K562 (cell line): ENCODE measurements at regions not wholly inside any gene's neighbourhood (a gene's known extent, or its start where the extent isn't known, plus 50 kb on each side); places are given as distances from the start of the nearest gene placed in this dataset.

ENCODE experiments used
- ATAC-seq: fragments of 200-7000 bp; cut with Tn5 transposase; 3 replicates; pipeline ENCODE4 v1.9.1; 2020; ENCODE audit warnings: moderate library complexity
- BruUV-seq: library from RNA; stranded (reverse); fragments of 400-500 nt; replicated peaks from 2 replicates; lab custom pipeline; 2021; lab: Mats Ljungman, UMichigan
- CTCF ChIA-PET: fragments of 300-600 bp; formaldehyde crosslinking; extraction: SDS; loops from one replicate; lab custom pipeline; 2021; ENCODE audit warnings: low intra/inter-chr PET ratio; lab: Yijun Ruan, JAX
- POLR2A ChIA-PET: fragments of 300-600, 350-650 bp; sonication (Branson Sonifier 250); formaldehyde crosslinking; extraction: SDS; loops from one replicate; lab custom pipeline; 2021; ENCODE audit warnings: antibody characterized with exemption, inconsistent platforms; lab: Yijun Ruan, JAX
- DNase-seq, 4 experiments: peaks; one replicate each; pipeline versions ENCODE4 v3.0.0 to v3.0.0-alpha.2; 2011 to 2018; ENCODE audit warnings: low spot score in 3 of 4, mixed read lengths in 3 of 4; ENCODE audit errors: extremely low read depth in 1 of 4
- FAIRE-seq: peaks from 2 replicates; lab custom pipeline; 2011; peaks lifted over from hg19 to GRCh38; lab: Jason Lieb, UNC
- H2AFZ ChIP-seq: 2 replicates; pipeline ENCODE4 v1.6.0; 2011; ENCODE audit warnings: low read depth, low read length, control low read depth, inconsistent platforms
- H3K27ac ChIP-seq: fragments of 200-600 bp; 3 replicates; pipeline ENCODE4 v1.8.0; 2011; ENCODE audit warnings: low read depth, mild to moderate bottlenecking, control low read depth, inconsistent platforms, low read length, moderate library complexity, mixed read lengths; ENCODE audit errors: extremely low read depth
- H3K27me3 ChIP-seq, 2 experiments: fragments of 300-600 bp in 1 of 2; 2 replicates in 1 of 2; 3 replicates in 1 of 2; pipeline versions ENCODE4 v1.6.0 to v1.8.0; 2011; ENCODE audit warnings: inconsistent platforms in 2 of 2, low read length in 2 of 2, mild to moderate bottlenecking in 1 of 2, mixed read lengths in 1 of 2, moderate library complexity in 1 of 2; ENCODE audit not compliant: control insufficient read depth in 2 of 2, insufficient read depth in 2 of 2
- H3K36me3 ChIP-seq: fragments of 300-600 bp; 3 replicates; pipeline ENCODE4 v1.8.0; 2011; ENCODE audit warnings: mild to moderate bottlenecking, low read length, inconsistent platforms; ENCODE audit not compliant: control insufficient read depth, insufficient read depth
- H3K4me1 ChIP-seq, 2 experiments: fragments of 200-600 bp in 1 of 2; replicated peaks in 1 of 2; 2 replicates in 1 of 2; 3 replicates in 1 of 2; pipeline versions ENCODE4 v1.5.1 to v1.8.0; 2011; ENCODE audit warnings: inconsistent platforms in 2 of 2, low read length in 2 of 2, mild to moderate bottlenecking in 1 of 2, mixed read lengths in 1 of 2, moderate library complexity in 1 of 2; ENCODE audit not compliant: control insufficient read depth in 2 of 2, insufficient read depth in 2 of 2
- H3K4me2 ChIP-seq: 2 replicates; pipeline ENCODE4 v1.6.1; 2011; ENCODE audit warnings: low read length, control low read depth, inconsistent platforms, mixed read lengths; ENCODE audit not compliant: insufficient read depth
- H3K4me3 ChIP-seq: fragments of 200-600 bp; sonication (generic), shearing (Covaris generic); 2 replicates; pipeline ENCODE4 v1.5.1; 2016; ENCODE audit warnings: control low read depth, inconsistent platforms
- H3K79me2 ChIP-seq: fragments of 200-600 bp; 3 replicates; pipeline ENCODE4 v1.8.0; 2011; ENCODE audit warnings: low read length, inconsistent platforms; ENCODE audit not compliant: control insufficient read depth, insufficient read depth
- H3K9ac ChIP-seq, 2 experiments: 2 replicates each; pipeline versions ENCODE4 v1.6.0 to v1.6.1; 2011; ENCODE audit warnings: low read depth in 2 of 2, low read length in 2 of 2, control low read depth in 1 of 2, inconsistent platforms in 1 of 2, mild to moderate bottlenecking in 1 of 2, mixed read lengths in 1 of 2; ENCODE audit not compliant: insufficient read depth in 1 of 2
- H3K9me1 ChIP-seq: one replicate; pipeline ENCODE4 v1.6.0; 2011; ENCODE audit warnings: inconsistent platforms, mild to moderate bottlenecking, low read length, moderate library complexity; ENCODE audit not compliant: control insufficient read depth, insufficient read depth
- H3K9me3 ChIP-seq: replicated peaks from 2 replicates; pipeline ENCODE4 v1.5.1; 2011; ENCODE audit warnings: low read depth, low read length, inconsistent platforms; ENCODE audit not compliant: control insufficient read depth, insufficient read depth
- H4K20me1 ChIP-seq: replicated peaks from 2 replicates; pipeline ENCODE4 v1.6.1; 2011; ENCODE audit warnings: low read length, inconsistent platforms, mixed read lengths; ENCODE audit not compliant: control insufficient read depth, insufficient read depth
- ETV1 ChIP-seq: fragments of 450-650 bp; conservative IDR thresholded peaks from 2 replicates; pipeline ENCODE4 v1.6.1; 2016; ENCODE audit warnings: missing genetic modification characterization, control low read depth, low read depth, missing compliant biosample characterization
- EZH2 ChIP-seq: IDR thresholded peaks from 2 replicates; pipeline ENCODE4 v1.6.1; 2012; ENCODE audit warnings: low read depth, mild to moderate bottlenecking, inconsistent platforms, low read length, borderline replicate concordance
- HNRNPK ChIP-seq: fragments of 200-400 bp; formaldehyde crosslinking; IDR thresholded peaks from one replicate; pipeline ENCODE4 v1.6.1; 2018; ENCODE audit warnings: mild to moderate bottlenecking, low read depth, low read length; ENCODE audit not compliant: poor library complexity, severe bottlenecking
- LEF1 ChIP-seq: fragments of 450-650 bp; IDR thresholded peaks from 2 replicates; pipeline ENCODE4 v1.6.1; 2016; ENCODE audit warnings: mild to moderate bottlenecking
- MAZ ChIP-seq, 2 experiments: fragments of 450-650 bp in 1 of 2; sonication (generic) in 1 of 2; formaldehyde crosslinking; IDR thresholded peaks in 1 of 2; conservative IDR thresholded peaks in 1 of 2; 2 replicates each; pipeline versions ENCODE4 v1.4.0 to v1.5.0; 2020; ENCODE audit warnings: mild to moderate bottlenecking in 1 of 2, missing genetic modification reagents in 1 of 2
- NCOA6 ChIP-seq: fragments of 450-650 bp; IDR thresholded peaks from 2 replicates; pipeline ENCODE4 v1.6.1; 2017; ENCODE audit warnings: mild to moderate bottlenecking
- RBM22 ChIP-seq: fragments of 200-400 bp; formaldehyde crosslinking; IDR thresholded peaks from 2 replicates; pipeline ENCODE4 v1.6.1; 2018; ENCODE audit warnings: low read length, low read depth; ENCODE audit not compliant: poor library complexity, severe bottlenecking
- SRSF9 ChIP-seq: fragments of 200-400 bp; formaldehyde crosslinking; IDR thresholded peaks from 2 replicates; pipeline ENCODE4 v1.6.1; 2017; ENCODE audit warnings: low read depth, low read length, borderline replicate concordance
- STAT6 ChIP-seq: sonication (generic); formaldehyde crosslinking; IDR thresholded peaks from 2 replicates; pipeline ENCODE4 v1.8.1; 2023; ENCODE audit warnings: mild to moderate bottlenecking, missing genetic modification reagents
- SUPT5H ChIP-seq: fragments of 450-650 bp; IDR thresholded peaks from 2 replicates; pipeline ENCODE4 v1.6.1; 2016
- ZNF407 ChIP-seq: fragments of 450-650 bp; IDR thresholded peaks from 2 replicates; pipeline ENCODE4 v1.6.1; 2016; ENCODE audit warnings: low read depth
- WGBS: fragments of 100-300 bp; shearing (Covaris generic); methylation state at CpG from one replicate; pipeline ENCODE4 v1.1.6; 2016; ENCODE audit warnings: low coverage, mixed read lengths; ENCODE audit not compliant: insufficient coverage; ENCODE audit errors: missing lambda C conversion rate; 5-methylcytosine and 5-hydroxymethylcytosine counted together
- in situ Hi-C: fragments of 300-500 bp; cut with MboI; formaldehyde crosslinking; loops from 4 replicates; pipeline ENCODE4 v1.15.0; 2018; ENCODE audit warnings: inconsistent platforms, mixed read lengths
- intact Hi-C: fragments of 100-400 bp; cut with micrococcal nuclease; formaldehyde crosslinking; loops from 2 replicates; pipeline ENCODE4 v1.14.2; 2022

- TF ChIP-seq STAT6: no peak
- no peak for TF ChIP-seq SRSF9
- no peak for TF ChIP-seq LEF1
- no peak for TF ChIP-seq NCOA6
Measured at GRCh38 chr2:502831-503230, 174.4 kb downstream of the TMEM18 start (continued).

GRCh38 chr2:501667-502066, 175.5 kb downstream of the TMEM18 start:
- DNase-seq: no peak
- Histone ChIP-seq H3K4me1 (no peaks in the 10 kb centered on the region), H3K9me1 (no peaks in the 10 kb centered on the region), H4K20me1 (no peaks in the 10 kb centered on the region), H3K9ac (no peak overlapping the region), H3K36me3 (no peaks in the 10 kb centered on the region), H3K27me3 (peaks cover 9 to 52% of the 10 kb centered on the region in 2 experiments; a peak in 4 of 5 replicates), H2AFZ (no peak overlapping the region), H3K4me3 (no peak overlapping the region), H3K9me3 (no peaks in the 10 kb centered on the region), H3K79me2 (no peaks in the 10 kb centered on the region), H3K4me2 (no peak overlapping the region), H3K27ac (no peak overlapping the region)
- in situ Hi-C loops: no loop called here
- no peak for FAIRE-seq
- WGBS: 0% methylated on average over 7 of the region's 8 CpGs
- intact Hi-C loops: no loop called here
- no peak for ATAC-seq
- no TSS peak for BruUV-seq
- CTCF ChIA-PET: no interaction called here
- POLR2A ChIA-PET: no interaction called here
- TF ChIP-seq SUPT5H (no peak), EZH2 (no peak), ZNF407 (no peak), MAZ (CRISPR knock-in tag; conservative IDR thresholded peaks at IDR 0.05 in 1 of 2, IDR thresholded peaks at IDR 0.05 in 1 of 2) (no peak), HNRNPK (no peak), RBM22 (no peak), ETV1 (tag) (no peak)
